H9 (cell line): ENCODE measurements at regions not wholly inside any gene's neighbourhood (a gene's known extent, or its start where the extent isn't known, plus 50 kb on each side); places are given as distances from the start of the nearest gene placed in this dataset.

Experiments used
- DNase-seq: peaks from one replicate; pipeline ENCODE4 v3.0.0-alpha.2; 2017
- H2AFZ ChIP-seq: one replicate; pipeline ENCODE4 v1.6.1; 2013; ENCODE audit warnings: mild to moderate bottlenecking, low read length, control low read depth, moderate library complexity
- H2AK5ac ChIP-seq: 2 replicates; pipeline ENCODE4 v1.6.1; 2013; ENCODE audit warnings: low read length, control low read depth, mixed read lengths; ENCODE audit not compliant: insufficient read length
- H2BK120ac ChIP-seq: one replicate; pipeline ENCODE4 v1.6.1; 2013; ENCODE audit warnings: low read depth, mild to moderate bottlenecking, low read length, control low read depth, inconsistent platforms; ENCODE audit not compliant: poor library complexity, severe bottlenecking
- H2BK12ac ChIP-seq: 2 replicates; pipeline ENCODE4 v1.6.1; 2013; ENCODE audit warnings: low read length, control low read depth, mixed read lengths, low read depth; ENCODE audit not compliant: insufficient read length
- H2BK15ac ChIP-seq: 2 replicates; pipeline ENCODE4 v1.6.1; 2013; ENCODE audit warnings: low read depth, low read length, control low read depth
- H2BK20ac ChIP-seq: one replicate; pipeline ENCODE4 v1.6.1; 2013; ENCODE audit warnings: low read depth, mild to moderate bottlenecking, low read length, control low read depth, inconsistent platforms; ENCODE audit not compliant: poor library complexity, severe bottlenecking
- H2BK5ac ChIP-seq: 2 replicates; pipeline ENCODE4 v1.6.1; 2013; ENCODE audit warnings: low read length, control low read depth, mixed read lengths; ENCODE audit not compliant: insufficient read length
- H3K14ac ChIP-seq: 2 replicates; pipeline ENCODE4 v1.6.1; 2013; ENCODE audit warnings: low read length, control low read depth; ENCODE audit not compliant: insufficient read depth
- H3K18ac ChIP-seq: 2 replicates; pipeline ENCODE4 v1.6.1; 2013; ENCODE audit warnings: low read depth, mild to moderate bottlenecking, mixed read lengths, low read length, control low read depth; ENCODE audit not compliant: insufficient read length
- H3K23ac ChIP-seq: 2 replicates; pipeline ENCODE4 v1.6.1; 2013; ENCODE audit warnings: low read length, control low read depth, mixed read lengths, low read depth; ENCODE audit not compliant: insufficient read length
- H3K23me2 ChIP-seq: 2 replicates; pipeline ENCODE4 v1.6.1; 2013; ENCODE audit warnings: low read depth, mild to moderate bottlenecking, mixed read lengths, low read length, control low read depth; ENCODE audit not compliant: insufficient read length, poor library complexity, severe bottlenecking
- H3K27ac ChIP-seq: 2 replicates; pipeline ENCODE4 v1.5.1; 2013; ENCODE audit warnings: low read length, control low read depth, mixed read lengths, low read depth; ENCODE audit not compliant: insufficient read length
- H3K27me3 ChIP-seq: 2 replicates; pipeline ENCODE4 v1.6.1; 2013; ENCODE audit warnings: low read length, control low read depth, inconsistent platforms; ENCODE audit not compliant: insufficient read depth
- H3K4ac ChIP-seq: 2 replicates; pipeline ENCODE4 v1.6.1; 2013; ENCODE audit warnings: low read depth, mild to moderate bottlenecking, control low read depth, inconsistent platforms, low read length, moderate library complexity
- H3K4me1 ChIP-seq: 2 replicates; pipeline ENCODE4 v1.6.1; 2013; ENCODE audit warnings: low read length, control low read depth, inconsistent platforms; ENCODE audit not compliant: insufficient read depth
- H3K4me2 ChIP-seq: 2 replicates; pipeline ENCODE4 v1.6.1; 2013; ENCODE audit warnings: low read length, control low read depth, mixed read lengths; ENCODE audit not compliant: insufficient read length, insufficient read depth
- H3K56ac ChIP-seq: 2 replicates; pipeline ENCODE4 v1.6.1; 2013; ENCODE audit warnings: low read depth, mild to moderate bottlenecking, mixed read lengths, low read length, control low read depth; ENCODE audit not compliant: insufficient read length
- H3K79me1 ChIP-seq: 2 replicates; pipeline ENCODE4 v1.6.1; 2013; ENCODE audit warnings: low read depth, mild to moderate bottlenecking, moderate library complexity, low read length, control low read depth, inconsistent platforms; ENCODE audit not compliant: insufficient read depth, poor library complexity, severe bottlenecking
- H3K79me2 ChIP-seq: 2 replicates; pipeline ENCODE4 v1.6.1; 2013; ENCODE audit warnings: low read length, control low read depth, inconsistent platforms; ENCODE audit not compliant: insufficient read depth
- H3K9ac ChIP-seq: 2 replicates; pipeline ENCODE4 v1.6.1; 2013; ENCODE audit warnings: low read length, control low read depth, mixed read lengths; ENCODE audit not compliant: insufficient read length; ENCODE audit errors: extremely low read depth
- H3K9me3 ChIP-seq: one replicate; pipeline ENCODE4 v1.6.1; 2013; ENCODE audit warnings: low read depth, low read length, inconsistent platforms; ENCODE audit not compliant: control insufficient read depth
- H3T11ph ChIP-seq: one replicate; pipeline ENCODE4 v1.6.1; 2013; ENCODE audit warnings: mild to moderate bottlenecking, low read length, control low read depth, inconsistent platforms
- H4K20me1 ChIP-seq: one replicate; pipeline ENCODE4 v1.6.1; 2013; ENCODE audit not compliant: control insufficient read depth, insufficient read length, insufficient read depth
- H4K5ac ChIP-seq: 2 replicates; pipeline ENCODE4 v1.6.1; 2013; ENCODE audit warnings: low read depth, mild to moderate bottlenecking, mixed read lengths, low read length, control low read depth; ENCODE audit not compliant: insufficient read length
- H4K8ac ChIP-seq: replicated peaks from 2 replicates; pipeline ENCODE4 v1.6.1; 2013; ENCODE audit warnings: low read length, control low read depth, mixed read lengths, low read depth; ENCODE audit not compliant: insufficient read length
- H4K91ac ChIP-seq: 2 replicates; pipeline ENCODE4 v1.6.1; 2013; ENCODE audit warnings: low read depth, mild to moderate bottlenecking, moderate library complexity, mixed read lengths, low read length, control low read depth; ENCODE audit not compliant: insufficient read length
- H3K27ac Mint-ChIP-seq, 3 experiments: 2 replicates in 2 of 3; 3 replicates in 1 of 3; pipeline ENCODE4 v1.8.0; 2020 to 2021; ENCODE audit warnings: mixed read lengths in 3 of 3, mild to moderate bottlenecking in 1 of 3, moderate library complexity in 1 of 3
- H3K27me3 Mint-ChIP-seq: 2 replicates; pipeline ENCODE4 v1.8.0; 2021; ENCODE audit warnings: low read depth, mild to moderate bottlenecking, moderate library complexity, mixed read lengths
- H3K36me3 Mint-ChIP-seq, 3 experiments: 2 replicates in 2 of 3; 3 replicates in 1 of 3; pipeline ENCODE4 v1.8.0; 2020 to 2021; ENCODE audit warnings: low read depth in 3 of 3, mixed read lengths in 3 of 3; ENCODE audit not compliant: insufficient read depth in 1 of 3
- H3K4me1 Mint-ChIP-seq, 2 experiments: 2 replicates each; pipeline ENCODE4 v1.8.0; 2020; ENCODE audit warnings: mixed read lengths in 2 of 2
- H3K4me3 Mint-ChIP-seq, 2 experiments: 2 replicates in 1 of 2; 3 replicates in 1 of 2; pipeline ENCODE4 v1.8.0; 2020 to 2021; ENCODE audit warnings: mild to moderate bottlenecking in 2 of 2, mixed read lengths in 2 of 2, moderate library complexity in 1 of 2
- H3K9me3 Mint-ChIP-seq, 2 experiments: 2 replicates in 1 of 2; 3 replicates in 1 of 2; pipeline ENCODE4 v1.8.0; 2020; ENCODE audit warnings: mild to moderate bottlenecking in 2 of 2, mixed read lengths in 2 of 2, moderate library complexity in 1 of 2
- WGBS: extraction: QIAGEN DNeasy Blood & Tissue Kit; methylation state at CpG from one replicate; pipeline ENCODE4 v1.1.7; 2013; ENCODE audit warnings: missing lambda C conversion rate, low lambda C conversion rate, mixed read lengths; ENCODE audit not compliant: insufficient read length; ENCODE audit errors: extremely low coverage; 5-methylcytosine and 5-hydroxymethylcytosine counted together
- TF ChIP-seq, protein P1 (sequence below): fragments of 200-600 bp; sonication (generic); conservative IDR thresholded peaks from 3 replicates; pipeline ENCODE4 v1.8.0; 2021; ENCODE audit warnings: antibody characterized with exemption, mild to moderate bottlenecking

DNA sequence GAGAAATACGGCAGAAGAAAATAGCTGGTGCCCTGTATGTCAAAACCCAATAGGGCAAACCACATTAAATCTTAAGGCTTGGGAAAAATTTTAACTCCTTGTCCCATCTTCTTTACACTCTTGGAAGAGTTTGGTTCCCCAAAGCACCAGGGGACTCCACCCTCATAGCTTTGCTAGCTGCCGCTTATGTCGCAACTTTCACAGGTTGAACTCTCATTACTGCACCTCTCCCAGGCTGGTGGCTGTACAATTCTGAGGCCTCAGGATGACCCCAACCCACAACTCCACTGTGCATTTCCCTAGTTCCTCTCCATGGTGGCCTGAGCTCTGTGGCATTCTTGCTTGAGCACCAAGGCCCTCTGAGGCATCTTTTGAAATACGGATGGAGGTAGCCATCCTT is 1478.8 kb downstream of the FAM133A start:
- Histone ChIP-seq H2BK15ac (no peak overlapping the region), H3K27me3 (no peaks in the 10 kb centered on the region), H2BK20ac (no peak overlapping the region), H3K56ac (no peak overlapping the region), H3K23ac (no peak overlapping the region), H2BK12ac (no peak overlapping the region), H3K9ac (no peak overlapping the region), H3K4me2 (no peak overlapping the region), H4K8ac (no peak overlapping the region), H2BK5ac (no peak overlapping the region), H3K79me2 (no peaks in the 10 kb centered on the region), H2AFZ (no peak overlapping the region), H3K14ac (no peak overlapping the region), H3K18ac (no peak overlapping the region), H3T11ph (no peak overlapping the region), H4K91ac (no peak overlapping the region), H2AK5ac (no peak overlapping the region), H3K4ac (no peak overlapping the region), H3K9me3 (no peaks in the 10 kb centered on the region), H2BK120ac (no peak overlapping the region), H3K27ac (no peak overlapping the region), H3K79me1 (no peaks in the 10 kb centered on the region), H3K4me1 (no peaks in the 10 kb centered on the region), H4K20me1 (no peaks in the 10 kb centered on the region), H4K5ac (no peak overlapping the region), H3K23me2 (no peaks in the 10 kb centered on the region)
- no peak overlapping the region for H3K4me3 Mint-ChIP-seq
- H3K36me3 Mint-ChIP-seq: peaks cover 1 to 6% (median 3%) of the 10 kb centered on the region in 3 experiments; a peak in 4 of 7 replicates
- no peaks in the 10 kb centered on the region for H3K27me3 Mint-ChIP-seq
- no peaks in the 10 kb centered on the region for H3K4me1 Mint-ChIP-seq
- TF ChIP-seq, protein P1, sequence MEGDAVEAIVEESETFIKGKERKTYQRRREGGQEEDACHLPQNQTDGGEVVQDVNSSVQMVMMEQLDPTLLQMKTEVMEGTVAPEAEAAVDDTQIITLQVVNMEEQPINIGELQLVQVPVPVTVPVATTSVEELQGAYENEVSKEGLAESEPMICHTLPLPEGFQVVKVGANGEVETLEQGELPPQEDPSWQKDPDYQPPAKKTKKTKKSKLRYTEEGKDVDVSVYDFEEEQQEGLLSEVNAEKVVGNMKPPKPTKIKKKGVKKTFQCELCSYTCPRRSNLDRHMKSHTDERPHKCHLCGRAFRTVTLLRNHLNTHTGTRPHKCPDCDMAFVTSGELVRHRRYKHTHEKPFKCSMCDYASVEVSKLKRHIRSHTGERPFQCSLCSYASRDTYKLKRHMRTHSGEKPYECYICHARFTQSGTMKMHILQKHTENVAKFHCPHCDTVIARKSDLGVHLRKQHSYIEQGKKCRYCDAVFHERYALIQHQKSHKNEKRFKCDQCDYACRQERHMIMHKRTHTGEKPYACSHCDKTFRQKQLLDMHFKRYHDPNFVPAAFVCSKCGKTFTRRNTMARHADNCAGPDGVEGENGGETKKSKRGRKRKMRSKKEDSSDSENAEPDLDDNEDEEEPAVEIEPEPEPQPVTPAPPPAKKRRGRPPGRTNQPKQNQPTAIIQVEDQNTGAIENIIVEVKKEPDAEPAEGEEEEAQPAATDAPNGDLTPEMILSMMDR: no peak
- no peak for DNase-seq
- H3K27ac Mint-ChIP-seq: no peak overlapping the region
- WGBS: no CpG with 5 or more reads among the region's 4 CpGs
- H3K9me3 Mint-ChIP-seq: peaks cover 4 to 7% of the 10 kb centered on the region in 2 experiments; a peak in 4 of 5 replicates
